GM19238 (cell line): ENCODE measurements at regions not wholly inside any gene's neighbourhood (a gene's known extent, or its start where the extent isn't known, plus 50 kb on each side); places are given as distances from the start of the nearest gene placed in this dataset.
"Not testable (repeated sequence)": the region's sequence is repeated elsewhere in the genome, so short reads cannot be mapped to it uniquely, and the experiment has no call there.

Experiments used
- DNase-seq: peaks from one replicate; pipeline ENCODE4 v3.0.0; 2011; ENCODE audit warnings: low spot score; ENCODE audit not compliant: insufficient read length

DNA sequence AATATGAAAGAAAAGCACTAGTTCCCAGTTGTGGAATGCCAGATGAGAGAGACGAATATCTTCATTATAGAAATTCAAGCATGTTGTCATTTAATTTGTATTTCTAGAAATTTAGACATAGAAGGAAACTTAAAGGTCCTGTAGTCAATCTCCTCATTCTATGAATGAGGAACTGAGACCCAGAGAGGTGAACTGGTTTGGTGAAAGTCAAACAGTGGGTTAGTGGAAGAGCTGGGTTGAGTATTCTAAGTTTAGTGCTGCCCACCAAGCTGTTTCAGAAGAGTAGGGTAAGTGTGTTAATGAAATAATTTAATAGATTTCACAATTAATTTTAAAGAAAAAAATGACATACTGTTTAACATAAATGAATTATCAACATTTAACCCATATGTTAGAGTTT is 655.2 kb downstream of the FAM133A start:
- no peak for DNase-seq

DNA sequence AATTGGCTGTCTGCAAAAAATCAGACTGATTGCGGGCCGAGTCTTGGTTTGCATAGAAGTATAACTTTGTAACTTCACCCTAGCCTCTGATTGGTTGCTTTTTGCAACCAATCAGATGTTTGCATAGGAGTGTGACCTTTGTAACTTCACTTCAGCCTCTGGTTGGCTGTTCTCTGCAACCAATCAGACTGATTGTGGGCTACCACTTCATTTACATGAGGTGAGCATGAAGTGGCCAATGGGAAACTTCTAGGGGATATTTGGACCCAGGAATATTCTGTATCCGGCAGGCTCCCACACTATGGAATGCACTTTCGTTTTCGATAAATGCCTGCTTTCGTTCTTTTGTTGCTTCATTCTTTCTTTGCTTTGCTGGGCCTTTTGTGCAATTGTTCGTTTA is 667.7 kb downstream of the FAM133A start:
- DNase-seq = not testable (repeated sequence)

DNA sequence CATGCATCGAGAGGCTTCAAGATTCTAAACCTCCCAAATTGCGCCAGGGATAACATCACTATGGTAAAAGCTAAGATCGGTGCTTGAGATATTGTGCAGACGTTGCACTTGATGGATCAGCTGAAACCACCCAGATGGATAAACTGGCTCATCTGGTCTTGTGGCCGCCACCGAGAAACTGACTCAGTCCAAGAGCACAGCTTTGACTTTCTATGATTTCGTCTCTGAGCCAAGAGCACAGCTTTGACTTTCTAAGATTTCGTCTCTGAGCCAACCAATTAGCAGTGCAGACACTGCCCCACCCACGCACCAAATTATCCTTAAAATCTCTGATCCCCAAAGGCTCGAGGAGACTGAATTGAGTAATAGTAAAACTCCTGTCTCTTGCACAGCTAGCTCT is 687.2 kb downstream of the FAM133A start:
- no peak for DNase-seq

DNA sequence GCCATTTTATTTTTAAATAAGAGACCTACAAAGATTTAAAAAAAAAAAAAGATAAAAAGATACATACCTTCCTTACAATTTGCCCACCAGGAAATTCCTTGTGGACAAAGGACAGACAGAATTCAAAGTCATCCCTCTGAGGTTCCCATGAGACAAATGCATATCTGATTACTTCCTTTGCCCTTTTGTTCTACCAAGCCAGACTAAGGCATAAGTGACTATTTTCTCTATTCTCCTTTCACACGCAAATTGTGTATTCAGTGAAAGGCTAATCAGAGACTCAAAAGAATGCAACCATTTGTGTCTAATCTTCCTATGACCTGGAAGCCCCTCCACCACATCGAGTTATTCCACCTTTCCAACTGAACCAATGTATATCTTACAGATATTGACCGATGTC is 691.7 kb downstream of the FAM133A start:
- DNase-seq = no peak

DNA sequence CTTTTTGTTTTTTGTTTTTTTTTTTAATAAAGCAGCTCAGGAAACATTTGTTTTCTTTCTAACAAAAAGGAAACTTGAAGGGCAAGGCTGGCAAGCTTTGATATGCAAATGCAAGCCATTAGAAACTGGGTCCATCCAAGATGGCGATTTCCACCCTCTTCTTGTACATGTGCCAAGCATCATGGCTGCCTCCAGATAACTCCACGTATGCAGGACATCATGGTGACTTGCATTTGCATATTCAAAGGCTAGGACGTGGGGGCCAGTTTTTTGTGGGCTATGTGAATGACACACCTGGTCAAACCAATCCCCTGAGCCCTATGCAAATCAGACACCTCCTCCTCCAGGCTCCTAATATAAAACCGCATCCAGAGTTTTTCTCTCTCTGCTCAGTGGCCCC is 692.6 kb downstream of the FAM133A start:
- no peak for DNase-seq

DNA sequence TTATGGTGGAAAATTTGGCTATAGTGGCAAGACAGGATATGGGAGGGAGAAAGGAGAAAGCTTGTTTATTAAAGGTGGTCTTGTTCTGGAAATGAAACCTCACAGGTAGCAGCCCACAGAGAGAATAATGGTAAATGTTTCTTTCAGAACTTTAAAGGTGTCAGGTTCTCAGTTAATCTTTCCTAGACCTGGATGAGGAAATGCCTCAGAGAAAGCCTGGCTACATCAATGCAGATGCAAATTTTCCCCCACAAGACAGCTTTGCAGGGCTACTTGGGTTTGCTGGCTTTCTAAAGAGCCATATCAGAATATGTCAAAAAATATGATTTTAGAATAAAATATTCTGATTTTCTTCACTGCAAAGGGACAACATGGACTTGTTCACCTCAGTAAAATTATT is 715.0 kb downstream of the FAM133A start:
- no peak for DNase-seq

DNA sequence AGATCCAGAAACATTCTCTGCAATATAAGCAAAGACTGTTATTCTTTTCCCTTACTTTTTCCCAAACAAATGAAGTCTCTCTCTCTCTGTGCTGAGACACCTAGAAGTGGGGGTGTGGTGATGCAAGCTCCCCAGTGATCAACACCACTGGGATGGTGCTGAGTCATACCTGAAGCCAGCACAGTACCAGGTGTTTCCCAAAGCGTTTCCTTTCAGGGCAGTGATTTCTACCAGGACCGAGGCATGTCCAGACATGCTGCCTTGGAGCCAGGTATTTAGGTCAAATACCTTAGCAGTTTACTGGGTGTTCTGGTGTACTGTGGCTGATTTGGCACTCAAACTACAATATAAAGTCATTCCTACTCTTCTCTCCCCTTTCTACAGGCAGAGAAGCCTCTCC is 726.5 kb downstream of the FAM133A start:
- DNase-seq = no peak

DNA sequence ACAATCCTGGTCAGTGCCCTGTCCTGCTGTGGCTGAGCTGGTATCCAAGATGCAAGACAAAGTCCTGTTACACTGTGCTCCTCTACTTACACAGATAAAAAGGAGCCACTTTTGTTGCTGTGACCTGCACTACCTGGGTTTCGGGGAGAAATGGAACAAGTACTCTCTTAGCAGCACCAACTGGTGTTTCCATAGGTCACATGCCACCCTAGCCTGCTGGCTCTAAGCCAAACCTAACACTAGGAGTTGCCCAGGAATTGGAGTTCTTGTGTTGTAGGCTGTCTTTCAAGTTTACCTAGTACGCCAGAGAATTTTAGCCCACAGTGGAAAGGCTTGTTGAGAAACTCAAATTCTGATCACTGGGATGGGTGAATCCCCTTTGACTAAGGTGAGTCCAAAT is 727.4 kb downstream of the FAM133A start:
- no peak for DNase-seq

DNA sequence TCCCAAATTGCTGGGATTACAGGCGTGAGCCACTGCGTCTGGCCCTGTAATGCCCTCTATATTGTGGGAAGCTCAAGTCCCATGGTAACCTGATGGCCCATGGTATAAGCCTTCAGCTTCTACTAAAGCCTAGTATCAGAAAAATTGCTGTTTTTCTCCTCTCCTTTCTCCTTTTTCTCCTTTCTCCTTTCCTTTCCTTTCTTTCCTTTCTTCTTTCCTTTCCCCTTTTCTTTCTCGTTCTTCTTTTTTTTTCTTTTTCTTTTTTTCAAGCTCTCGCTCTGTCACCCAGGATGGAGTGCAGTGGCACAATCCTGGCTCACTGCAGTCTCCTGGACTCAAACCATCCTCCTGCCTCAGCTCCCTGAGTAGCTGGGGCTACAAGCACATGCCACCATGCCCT is 740.7 kb downstream of the FAM133A start:
- no peak for DNase-seq

DNA sequence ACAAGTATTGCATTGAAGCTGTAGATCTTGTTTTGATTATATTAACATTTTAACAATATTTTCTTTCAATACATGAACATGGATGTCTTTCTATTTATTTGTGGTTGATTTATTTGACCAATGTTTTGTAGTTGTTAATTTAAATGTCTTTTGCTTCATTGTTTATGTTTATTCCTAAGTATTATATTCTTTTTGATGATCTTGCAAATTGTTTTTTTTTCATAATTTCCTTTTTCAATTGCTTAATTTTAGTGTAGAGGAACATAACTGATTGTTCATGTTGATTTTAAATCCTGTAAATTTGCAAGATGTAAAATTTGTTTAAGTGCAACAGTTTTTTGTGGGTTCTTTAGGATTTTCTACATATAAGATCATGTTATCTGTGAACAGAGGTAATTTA is 744.1 kb downstream of the FAM133A start:
- no peak for DNase-seq

DNA sequence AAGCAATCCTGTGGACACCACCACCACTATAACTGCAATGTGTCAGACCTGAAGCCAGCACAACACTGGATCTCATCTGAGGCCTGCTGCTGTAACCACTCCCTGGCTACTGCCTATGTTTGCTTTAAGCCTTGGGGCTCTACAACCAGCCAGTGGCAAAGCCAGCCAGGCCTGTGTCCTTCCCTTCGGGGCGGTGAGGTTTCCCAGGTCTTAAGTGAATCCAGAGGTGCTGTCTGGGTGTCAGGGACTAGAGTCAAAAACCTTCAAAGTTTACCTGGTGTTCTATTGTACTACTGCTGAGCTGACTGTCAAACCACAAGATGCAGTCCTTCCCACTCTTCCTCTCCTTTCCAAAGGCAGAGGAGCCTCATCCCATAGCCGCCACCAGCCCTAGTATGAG is 750.5 kb downstream of the FAM133A start:
- DNase-seq = no peak

DNA sequence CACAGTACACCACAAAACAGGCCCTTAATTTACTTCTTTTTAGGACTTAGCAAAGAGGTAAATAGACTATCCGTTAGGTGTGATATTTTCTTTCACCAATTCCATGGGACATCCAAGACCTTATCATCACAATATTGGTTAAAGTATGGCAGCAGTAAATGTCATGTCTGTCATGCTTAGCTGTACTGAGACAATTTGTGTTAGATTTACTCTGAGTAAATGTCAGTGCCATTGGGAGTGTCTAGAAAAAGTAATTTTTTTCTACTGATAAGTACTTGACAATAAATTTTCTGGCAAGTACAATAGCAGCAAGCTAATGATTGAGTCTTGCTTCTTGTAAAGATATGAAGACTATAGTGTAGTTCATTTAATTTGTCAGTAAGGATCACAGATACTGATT is 756.1 kb downstream of the FAM133A start:
- DNase-seq = no peak

DNA sequence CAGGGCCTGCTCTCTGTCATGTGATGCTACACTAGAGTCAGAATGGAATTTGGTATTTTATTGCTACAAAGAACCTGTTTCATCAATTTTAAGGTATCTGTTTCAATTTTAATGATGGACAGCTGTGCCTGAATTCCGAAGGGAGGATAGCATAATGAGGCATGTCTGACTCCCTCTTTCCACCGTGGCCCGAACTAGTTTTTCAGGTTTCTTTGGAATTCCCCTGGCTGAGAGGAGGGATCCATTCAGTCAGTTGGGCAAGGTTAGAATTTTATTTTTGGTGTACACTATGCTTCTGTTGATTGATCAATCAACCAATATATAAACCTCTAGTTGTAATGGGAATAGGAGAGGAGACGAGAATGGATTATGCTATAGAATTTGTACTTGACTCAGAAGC is 761.8 kb downstream of the FAM133A start:
- no peak for DNase-seq

DNA sequence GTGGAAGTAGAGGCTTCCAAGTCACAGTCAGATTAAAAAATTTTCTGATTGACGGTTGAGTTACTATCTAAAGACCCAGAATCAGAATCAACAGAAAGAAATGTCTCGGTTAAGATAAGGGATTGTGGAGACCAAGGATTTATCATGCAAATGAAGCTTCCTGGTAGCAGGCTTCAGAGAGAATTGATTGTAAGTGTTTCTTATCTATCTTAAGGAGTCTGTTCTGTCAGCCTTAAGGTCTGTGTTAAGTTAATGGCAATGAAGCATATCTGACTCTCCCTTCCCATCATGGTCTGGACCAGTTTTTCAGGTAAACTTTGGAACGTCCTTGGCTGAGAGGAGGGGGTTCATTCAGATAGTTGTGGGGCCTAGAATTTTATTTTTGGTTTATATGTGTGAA is 780.2 kb downstream of the FAM133A start:
- no peak for DNase-seq

DNA sequence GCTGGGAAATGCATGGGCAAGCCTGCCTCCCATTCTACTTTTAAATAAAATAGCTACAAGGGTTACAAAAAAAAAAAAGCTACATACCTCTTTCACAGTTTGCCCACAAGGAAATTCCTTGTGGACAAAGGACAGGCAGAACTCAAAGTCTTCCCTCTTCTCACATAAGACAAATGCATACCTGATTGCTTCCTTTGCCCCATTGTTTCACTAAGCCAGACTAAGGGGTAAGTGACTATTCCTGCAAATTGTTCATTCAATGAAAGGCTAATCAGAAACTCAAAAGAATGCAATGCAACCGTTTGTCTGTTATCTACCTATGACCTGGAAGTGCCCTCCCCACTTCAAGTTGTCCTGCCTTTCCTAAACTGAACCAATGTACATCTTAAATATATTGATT is 780.6 kb downstream of the FAM133A start:
- DNase-seq = no peak

DNA sequence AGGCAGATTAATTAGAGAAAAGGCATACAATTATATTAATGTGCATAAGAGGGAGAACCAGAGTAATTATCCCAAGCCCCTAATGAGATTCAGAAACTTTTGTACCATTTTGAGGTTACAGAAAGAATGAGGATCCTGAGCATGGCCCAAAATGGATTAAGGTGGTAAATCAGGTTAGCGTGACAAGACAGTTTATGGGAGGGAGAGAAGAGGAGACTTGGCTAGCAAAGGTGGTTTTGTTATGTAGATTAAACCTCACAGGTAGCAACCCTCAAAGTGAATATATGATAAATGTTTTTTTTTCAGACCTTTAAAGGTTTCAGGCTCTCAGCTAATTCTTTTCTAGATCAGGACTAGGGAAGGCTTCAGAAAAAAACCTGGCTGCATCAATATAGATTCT is 781.8 kb downstream of the FAM133A start:
- DNase-seq = no peak

DNA sequence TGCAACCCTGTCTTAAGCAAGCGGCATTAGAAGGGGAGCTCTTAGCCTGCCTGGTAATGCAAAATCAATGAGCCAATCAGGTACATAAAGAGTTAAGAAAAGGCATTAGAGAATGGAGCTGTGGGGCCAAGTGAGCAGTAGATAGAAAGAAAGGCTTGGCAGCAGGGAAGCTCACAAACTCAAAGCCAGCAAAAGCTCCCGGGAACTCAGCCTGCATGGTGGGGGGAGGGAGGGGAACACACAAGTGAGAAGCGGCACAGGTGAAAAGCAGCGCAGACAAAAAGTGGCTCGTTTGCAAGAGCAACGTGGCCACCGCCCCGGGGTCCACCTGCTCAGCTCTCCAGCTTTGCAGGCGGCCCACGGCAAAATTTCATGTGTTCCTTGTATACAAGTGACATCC is 818.5 kb downstream of the FAM133A start:
- no peak for DNase-seq

DNA sequence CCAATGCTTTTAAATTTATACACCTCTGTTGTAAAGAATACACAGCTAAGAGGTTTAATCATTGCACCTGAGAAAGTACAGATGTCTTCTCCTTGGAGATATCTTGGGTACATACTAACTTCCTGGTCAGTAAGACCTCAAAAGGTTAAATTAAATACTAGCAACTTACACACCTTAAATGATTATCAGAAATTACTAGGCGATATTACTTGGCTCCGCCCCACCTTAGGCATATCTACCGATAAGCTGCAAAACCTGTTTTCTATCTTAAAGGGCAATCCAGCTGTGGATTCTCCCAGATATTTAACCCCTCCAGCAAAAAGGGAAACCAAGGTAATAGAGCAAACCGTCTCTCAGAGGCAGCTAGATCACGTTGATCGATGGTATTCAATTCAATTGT is 819.4 kb downstream of the FAM133A start:
- DNase-seq = no peak

DNA sequence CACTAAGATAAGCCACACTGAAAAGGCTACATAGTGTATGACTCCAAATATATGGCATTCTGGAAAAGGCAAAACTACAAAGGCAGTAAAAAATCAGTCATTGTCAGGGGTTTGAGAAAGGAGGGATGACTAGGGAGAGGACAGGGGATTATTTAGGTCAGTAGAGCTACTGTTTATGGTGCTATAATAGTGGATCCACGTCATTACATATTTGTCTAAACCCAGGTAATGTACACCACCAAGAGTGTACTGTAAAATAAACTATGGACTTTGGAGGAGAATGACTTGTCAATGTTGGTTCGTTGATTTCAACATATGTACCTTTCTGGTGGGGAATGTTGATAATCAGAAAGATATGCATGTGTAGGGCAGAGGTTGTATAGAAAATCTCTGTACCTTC is 837.6 kb downstream of the FAM133A start:
- DNase-seq = no peak

DNA sequence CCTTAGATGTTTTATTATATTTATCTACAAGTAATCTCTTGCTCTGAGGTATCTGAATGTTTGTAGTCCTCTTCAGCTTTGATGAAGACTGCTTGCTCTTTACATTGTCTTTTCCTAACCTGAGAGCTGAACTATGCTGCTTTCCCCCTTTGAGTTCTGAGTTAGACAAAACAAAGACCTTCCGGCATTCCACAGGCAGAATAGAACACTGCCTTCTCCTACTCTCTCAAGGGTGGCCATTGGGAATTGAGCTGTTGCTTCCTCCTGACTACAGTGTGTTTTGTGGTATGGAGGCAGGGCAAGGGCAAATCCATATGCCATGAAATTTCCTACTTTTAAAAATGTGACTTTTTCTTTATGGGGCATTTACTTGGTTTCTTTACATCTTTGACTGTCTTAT is 841.0 kb downstream of the FAM133A start:
- DNase-seq = no peak

DNA sequence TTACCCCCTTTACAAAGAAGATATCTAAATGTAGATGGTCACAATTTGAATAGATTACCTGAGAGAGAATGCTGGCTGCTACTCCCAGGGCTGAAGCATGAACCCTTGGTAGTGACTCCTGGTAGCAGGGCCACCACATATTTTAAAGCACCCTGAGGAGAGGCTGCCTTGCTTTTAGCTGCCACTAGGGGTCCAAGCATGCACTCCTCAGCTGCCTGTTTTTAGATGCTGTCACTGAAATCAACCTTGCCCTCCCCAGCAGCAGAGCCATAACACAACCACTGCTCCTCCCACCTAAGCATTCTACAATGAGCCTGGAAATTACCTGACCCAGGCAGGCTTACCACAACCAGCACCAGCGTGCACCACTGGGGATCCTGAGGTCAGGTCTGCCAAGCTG is 850.9 kb downstream of the FAM133A start:
- no peak for DNase-seq

DNA sequence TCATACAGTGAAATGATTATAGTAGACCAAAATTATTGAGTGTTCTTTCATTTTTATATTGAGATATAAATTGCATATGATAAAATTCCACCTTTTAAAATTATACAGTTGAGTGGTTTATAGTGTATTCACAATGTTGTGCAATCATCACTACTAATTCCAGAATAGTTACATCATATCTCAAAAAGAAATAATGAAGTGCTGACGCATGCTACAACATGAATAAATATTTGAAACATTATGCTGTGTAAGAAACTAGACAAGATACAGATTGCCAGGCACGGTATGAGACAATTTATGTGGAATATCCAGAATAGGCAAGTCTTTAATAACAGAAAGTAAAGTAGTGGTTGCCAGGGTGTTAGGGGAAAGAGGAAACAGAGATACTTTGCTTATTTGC is 871.7 kb downstream of the FAM133A start:
- no peak for DNase-seq

DNA sequence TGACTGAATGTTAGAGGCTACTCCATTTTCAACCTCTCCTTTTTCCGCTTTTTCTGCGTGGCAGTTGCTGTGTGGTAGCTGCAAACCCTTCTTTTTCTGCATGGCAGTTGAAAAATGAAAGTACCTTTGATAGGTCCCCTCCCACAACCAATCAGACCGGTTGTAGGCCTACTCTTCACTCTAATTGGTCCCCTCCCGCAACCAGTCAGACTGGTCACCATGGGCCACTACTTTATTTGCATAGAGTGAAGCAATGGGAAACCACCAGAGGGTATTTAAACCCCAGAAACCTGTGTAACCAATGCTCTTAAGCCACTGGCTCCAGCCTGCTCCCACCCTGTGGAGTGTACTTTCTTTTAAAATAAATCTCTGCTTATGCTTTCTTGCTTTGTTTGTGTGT is 877.8 kb downstream of the FAM133A start:
- no peak for DNase-seq

DNA sequence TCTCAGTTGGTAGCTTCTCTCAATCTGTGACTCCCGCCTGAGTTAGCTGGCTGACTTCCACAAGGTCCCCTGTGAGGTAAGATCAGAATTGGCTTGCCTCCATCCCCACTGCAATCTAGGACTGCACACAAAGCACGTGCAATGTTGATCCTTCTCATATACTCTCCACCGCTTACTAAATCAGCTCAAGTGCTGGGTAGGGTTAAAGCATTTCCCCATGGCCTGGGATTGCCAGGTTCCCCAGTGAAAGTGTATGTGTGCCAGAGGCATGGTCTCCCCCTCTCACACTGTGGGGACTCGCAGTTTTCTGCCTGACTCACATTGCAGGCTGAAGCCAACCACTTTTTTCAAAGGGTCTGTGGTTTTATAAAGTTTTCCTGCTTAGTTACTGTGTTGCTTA is 886.9 kb downstream of the FAM133A start:
- DNase-seq = no peak
